HepG2 (cell line): ENCODE measurements at regions not wholly inside any gene's neighbourhood (a gene's known extent, or its start where the extent isn't known, plus 50 kb on each side); places are given as distances from the start of the nearest gene placed in this dataset.

Source experiments
- ATAC-seq: fragments of 200-7000 bp; cut with Tn5 transposase; 3 replicates; pipeline ENCODE4 v1.9.1; 2020; ENCODE audit warnings: mild to moderate bottlenecking, moderate library complexity
- BruUV-seq: library from RNA; stranded (reverse); fragments of 400-500 nt; replicated peaks from 2 replicates; lab custom pipeline; 2021; lab: Mats Ljungman, UMichigan
- CTCF ChIA-PET: fragments of 300-600 bp; formaldehyde crosslinking; extraction: SDS; loops from one replicate; lab custom pipeline; 2021; ENCODE audit warnings: low total read pairs, inconsistent platforms, low intra/inter-chr PET ratio; lab: Yijun Ruan, JAX
- POLR2A ChIA-PET: fragments of 350-600 bp; sonication (Branson Sonifier 250); formaldehyde crosslinking; loops from one replicate; lab custom pipeline; 2020; ENCODE audit warnings: antibody characterized with exemption, inconsistent platforms; lab: Yijun Ruan, JAX
- DNase-seq: peaks from one replicate; pipeline ENCODE4 v3.0.0-alpha.2; 2015; ENCODE audit warnings: low spot score
- FAIRE-seq: peaks from 3 replicates; lab custom pipeline; 2011; peaks lifted over from hg19 to GRCh38; lab: Jason Lieb, UNC
- H2AFZ ChIP-seq: one replicate; pipeline ENCODE4 v1.6.1; 2011; ENCODE audit warnings: low read length, inconsistent platforms
- H3K27ac ChIP-seq: fragments of 300-600 bp; 3 replicates; pipeline ENCODE4 v1.8.0; 2011; ENCODE audit warnings: mixed run types, mild to moderate bottlenecking, mixed read lengths, low read length, inconsistent platforms; ENCODE audit not compliant: insufficient read depth; ENCODE audit errors: extremely low read length
- H3K27me3 ChIP-seq, 2 experiments: fragments of 200-600 bp in 1 of 2; 2 replicates in 1 of 2; 3 replicates in 1 of 2; pipeline versions ENCODE4 v1.6.0 to v1.8.0; 2011; ENCODE audit warnings: low read length in 2 of 2, mild to moderate bottlenecking in 2 of 2, moderate library complexity in 2 of 2, inconsistent platforms in 1 of 2; ENCODE audit not compliant: insufficient read depth in 2 of 2, control insufficient read depth in 1 of 2
- H3K36me3 ChIP-seq, 2 experiments: fragments of 200-600 bp in 1 of 2; replicated peaks in 1 of 2; 2 replicates in 1 of 2; 3 replicates in 1 of 2; pipeline versions ENCODE4 v1.5.1 to v1.8.0; 2011; ENCODE audit warnings: low read length in 2 of 2, inconsistent platforms in 1 of 2; ENCODE audit not compliant: insufficient read depth in 2 of 2, control insufficient read depth in 1 of 2
- H3K4me1 ChIP-seq: 2 replicates; pipeline ENCODE4 v1.5.1; 2012; ENCODE audit warnings: low read length, inconsistent platforms; ENCODE audit not compliant: insufficient read depth
- H3K4me2 ChIP-seq: 2 replicates; pipeline ENCODE4 v1.6.0; 2011; ENCODE audit warnings: low read depth, low read length, inconsistent platforms
- H3K4me3 ChIP-seq, 3 experiments: fragments of 200-600 bp in 1 of 3; sonication (generic), shearing (Covaris generic) in 1 of 3; replicated peaks in 1 of 3; 2 replicates each; pipeline ENCODE4 v1.5.1; 2011 to 2016; ENCODE audit warnings: low read length in 3 of 3, inconsistent platforms in 2 of 3, low read depth in 2 of 3, mild to moderate bottlenecking in 2 of 3, control low read depth in 1 of 3, mixed read lengths in 1 of 3; ENCODE audit not compliant: insufficient read depth in 1 of 3
- H3K79me2 ChIP-seq: one replicate; pipeline ENCODE4 v1.6.1; 2011; ENCODE audit warnings: low read length, inconsistent platforms; ENCODE audit not compliant: insufficient read depth
- H3K9ac ChIP-seq: 2 replicates; pipeline ENCODE4 v1.6.0; 2011; ENCODE audit warnings: mild to moderate bottlenecking, low read depth, low read length, inconsistent platforms; ENCODE audit not compliant: insufficient read depth
- H3K9me3 ChIP-seq: 2 replicates; pipeline ENCODE4 v1.5.1; 2012; ENCODE audit warnings: mild to moderate bottlenecking, low read length
- H4K20me1 ChIP-seq: 2 replicates; pipeline ENCODE4 v1.6.0; 2011; ENCODE audit warnings: inconsistent platforms, mild to moderate bottlenecking, low read length, moderate library complexity; ENCODE audit not compliant: insufficient read depth
- CBFB ChIP-seq: sonication (generic); formaldehyde crosslinking; IDR thresholded peaks from 2 replicates; pipeline ENCODE4 v1.4.0; 2020; ENCODE audit warnings: missing genetic modification reagents
- FIP1L1 ChIP-seq: fragments of 200-400 bp; formaldehyde crosslinking; IDR thresholded peaks from 2 replicates; pipeline ENCODE4 v1.6.1; 2018; ENCODE audit warnings: low read depth, mild to moderate bottlenecking, low read length, moderate library complexity, borderline replicate concordance; ENCODE audit not compliant: insufficient read depth
- HMG20B ChIP-seq: conservative IDR thresholded peaks from 2 replicates; pipeline ENCODE4 v1.6.1; 2016; ENCODE audit warnings: missing genetic modification reagents, missing compliant biosample characterization
- KDM1A ChIP-seq: IDR thresholded peaks from 2 replicates; pipeline ENCODE4 v1.6.1; 2016; ENCODE audit warnings: missing compliant biosample characterization
- MNT ChIP-seq: fragments of 450-650 bp; IDR thresholded peaks from 2 replicates; pipeline ENCODE4 v1.6.1; 2016
- NR0B2 ChIP-seq: sonication (generic); formaldehyde crosslinking; IDR thresholded peaks from 2 replicates; pipeline ENCODE4 v1.4.0; 2020; ENCODE audit warnings: mild to moderate bottlenecking, missing genetic modification reagents
- NR2C2 ChIP-seq: sonication (generic); formaldehyde crosslinking; IDR thresholded peaks from 2 replicates; pipeline ENCODE4 v1.4.0; 2020; ENCODE audit warnings: missing genetic modification reagents, mild to moderate bottlenecking, moderate library complexity, borderline replicate concordance
- POLR2G ChIP-seq: fragments of 200-400 bp; formaldehyde crosslinking; IDR thresholded peaks from 2 replicates; pipeline ENCODE4 v1.6.1; 2018; ENCODE audit warnings: mild to moderate bottlenecking, low read depth, low read length, moderate library complexity
- PREB ChIP-seq: sonication (generic); formaldehyde crosslinking; IDR thresholded peaks from 2 replicates; pipeline ENCODE4 v1.4.0; 2020; ENCODE audit warnings: missing genetic modification reagents
- SNAPC2 ChIP-seq: sonication (generic); formaldehyde crosslinking; IDR thresholded peaks from 2 replicates; pipeline ENCODE4 v1.8.1; 2022; ENCODE audit warnings: mild to moderate bottlenecking, missing genetic modification reagents
- SRY ChIP-seq: sonication (generic); formaldehyde crosslinking; IDR thresholded peaks from 2 replicates; pipeline ENCODE4 v1.8.0; 2022; ENCODE audit warnings: mild to moderate bottlenecking, missing genetic modification reagents
- ZNF614 ChIP-seq: IDR thresholded peaks from 2 replicates; pipeline ENCODE4 v1.6.1; 2018; ENCODE audit warnings: missing biosample characterization, missing genetic modification reagents, inconsistent platforms, borderline replicate concordance
- WGBS: methylation state at CpG from one replicate; pipeline ENCODE4 v1.1.6; 2017; ENCODE audit warnings: low lambda C conversion rate; 5-methylcytosine and 5-hydroxymethylcytosine counted together
- in situ Hi-C: cut with HindIII; loops from 2 replicates; pipeline ENCODE4 v1.10.0; 2017; ENCODE audit warnings: low pct_unique_long_range_greater_than_20kb; ENCODE audit not compliant: extremely low pct_ligation_motif_present
- intact Hi-C: fragments of 100-400 bp; cut with micrococcal nuclease; formaldehyde crosslinking; loops from one replicate; pipeline ENCODE4 v1.10.0; 2022; ENCODE audit not compliant: unreplicated experiment
- TF ChIP-seq, protein P1 (sequence below): sonication (generic); formaldehyde crosslinking; IDR thresholded peaks from 2 replicates; pipeline ENCODE4 v1.8.1; 2023; ENCODE audit warnings: mild to moderate bottlenecking, missing genetic modification reagents, borderline replicate concordance
- TF ChIP-seq, protein P2 (sequence below): sonication (generic); formaldehyde crosslinking; IDR thresholded peaks from 2 replicates; pipeline ENCODE4 v1.8.0; 2022; ENCODE audit warnings: missing genetic modification reagents, low read depth, mild to moderate bottlenecking, borderline replicate concordance

DNA sequence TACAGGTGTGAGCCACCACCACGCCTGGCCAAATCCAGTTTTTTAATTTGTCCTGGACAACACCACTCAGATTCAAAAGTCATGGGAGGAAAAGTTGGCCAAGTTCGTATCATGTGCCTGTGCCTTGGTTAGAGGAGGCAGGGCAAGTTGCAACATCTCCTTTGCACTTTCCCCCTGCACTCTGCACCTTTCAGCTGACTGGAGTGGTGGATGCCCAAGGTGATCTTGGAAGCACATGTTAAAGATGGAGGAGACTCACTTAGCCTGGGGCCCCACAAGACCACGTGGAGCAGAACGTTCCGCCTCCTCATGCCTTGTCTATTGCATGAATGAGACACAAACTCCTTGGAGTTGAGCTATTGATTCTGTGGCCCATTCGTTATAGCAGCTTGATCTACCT is 82.1 kb upstream of the FZD10 start:
- FAIRE-seq (no peak), ATAC-seq (no peak), DNase-seq (no peak)
- 3% methylated on average over 6 of the region's 6 CpGs for WGBS
- no peaks in the 10 kb centered on the region for H3K4me1 ChIP-seq
- H3K4me2 ChIP-seq: no peak overlapping the region
- ChIA-PET CTCF (no interaction called here), POLR2A (no interaction called here)
- H3K27me3 ChIP-seq: peaks cover 3 to 45% of the 10 kb centered on the region in 2 experiments; a peak in 4 of 5 replicates
- no peak overlapping the region for H3K9ac ChIP-seq
- no TSS peak for BruUV-seq
- no peaks in the 10 kb centered on the region for H3K79me2 ChIP-seq
- H3K4me3 ChIP-seq: no peak overlapping the region
- no peaks in the 10 kb centered on the region for H3K9me3 ChIP-seq
- no peak overlapping the region for H3K27ac ChIP-seq
- in situ Hi-C loops: no loop called here
- H3K36me3 ChIP-seq: no peaks in the 10 kb centered on the region
- H4K20me1 ChIP-seq: no peaks in the 10 kb centered on the region
- TF ChIP-seq SRY (CRISPR knock-in tag) (no peak), MNT (peak; percentile 51)
- TF ChIP-seq, all 625 proteins: peak for 1
- intact Hi-C loops: no loop called here
- H2AFZ ChIP-seq: no peak overlapping the region

DNA sequence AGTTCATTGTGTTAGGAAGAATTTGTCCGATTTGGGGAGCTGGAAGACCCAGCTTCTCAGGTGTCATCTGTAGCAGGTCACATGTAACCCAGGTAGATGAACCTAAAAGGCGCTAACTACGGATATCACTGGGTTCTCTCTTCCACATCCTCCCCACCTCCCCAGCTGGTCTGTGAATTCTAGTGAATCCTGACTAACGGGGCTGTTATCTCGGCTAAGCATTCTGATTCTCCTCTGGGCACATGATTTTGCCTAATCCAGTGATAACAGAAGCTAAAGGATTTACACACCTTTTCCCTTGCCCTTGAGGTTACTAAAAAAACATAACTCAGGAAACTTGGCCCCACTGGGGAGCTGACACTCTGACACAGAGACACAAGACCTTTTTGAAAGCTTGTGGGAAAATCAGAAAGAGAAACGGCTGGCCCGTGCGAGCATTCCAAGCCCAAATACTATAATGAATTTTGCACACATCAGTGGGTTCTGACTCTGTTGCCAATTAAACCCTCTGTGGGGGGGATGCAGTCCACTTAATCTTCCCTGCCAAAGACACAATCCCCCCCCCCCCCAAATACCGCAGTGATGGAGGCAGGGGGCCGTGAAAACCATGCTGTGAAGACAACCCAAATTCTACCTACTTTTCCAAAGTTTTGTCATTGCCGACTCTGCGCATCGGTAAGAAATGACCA is 81.0 kb upstream of the FZD10 start:
- H3K36me3 ChIP-seq: no peaks in the 10 kb centered on the region
- DNase-seq (no peak), ATAC-seq (no peak), FAIRE-seq (no peak)
- no TSS peak for BruUV-seq
- H2AFZ ChIP-seq: no peak overlapping the region
- H3K27me3 ChIP-seq: peaks cover 3 to 46% of the 10 kb centered on the region in 2 experiments; a peak in 4 of 5 replicates
- 41% methylated on average over 11 of the region's 13 CpGs for WGBS
- H3K4me3 ChIP-seq: no peak overlapping the region
- CTCF ChIA-PET: no interaction called here
- H3K4me1 ChIP-seq: no peaks in the 10 kb centered on the region
- H3K9me3 ChIP-seq: no peaks in the 10 kb centered on the region
- H3K9ac ChIP-seq: no peak overlapping the region
- in situ Hi-C loops: no loop called here
- intact Hi-C loops: no loop called here
- no peaks in the 10 kb centered on the region for H4K20me1 ChIP-seq
- no peak overlapping the region for H3K4me2 ChIP-seq
- POLR2A ChIA-PET: no interaction called here
- no peak overlapping the region for H3K27ac ChIP-seq
- no peaks in the 10 kb centered on the region for H3K79me2 ChIP-seq
- TF ChIP-seq CBFB (CRISPR knock-in tag) (no peak), HMG20B (no peak), FIP1L1 (no peak), KDM1A (CRISPR knock-in tag) (no peak), NR2C2 (no peak), SNAPC2 (CRISPR knock-in tag) (no peak), ZNF614 (no peak), NR0B2 (no peak), PREB (no peak), POLR2G (no peak)
- TF ChIP-seq, protein P1, sequence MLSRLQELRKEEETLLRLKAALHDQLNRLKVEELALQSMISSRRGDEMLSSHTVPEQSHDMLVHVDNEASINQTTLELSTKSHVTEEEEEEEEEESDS: no peak
- TF ChIP-seq, protein P2, sequence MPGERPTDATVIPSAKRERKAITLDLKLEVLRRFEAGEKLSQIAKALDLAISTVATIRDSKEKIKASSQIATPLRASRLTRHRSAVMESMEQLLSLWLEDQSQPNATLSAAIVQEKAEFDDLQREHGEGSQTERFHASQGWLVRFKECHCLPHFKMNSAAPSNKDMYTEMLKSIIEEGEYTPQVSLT (CRISPR knock-in tag): no peak
